ENCODE measurements at regions not wholly inside any gene's neighbourhood (a gene's known extent, or its start where the extent isn't known, plus 50 kb on each side); places are given as distances from the start of the nearest gene placed in this dataset.

- Histone ChIP-seq H3K9ac (ENCODE audit: low read length) (no peak overlapping the region), H3K4me1 (ENCODE audit: control insufficient read depth in 1 of 2, insufficient read depth in 2 of 2, low read length in 2 of 2) (no peaks in the 10 kb centered on the region), H2AFZ (ENCODE audit: low read depth, low read length, poor library complexity, severe bottlenecking) (no peak overlapping the region), H3K9me2 (ENCODE audit: insufficient read depth) (no peaks in the 10 kb centered on the region), H3K36me3 (ENCODE audit: control insufficient read depth in 1 of 2, insufficient read depth in 2 of 2, low read length in 2 of 2) (no peaks in the 10 kb centered on the region), H4K20me1 (ENCODE audit: insufficient read depth) (no peaks in the 10 kb centered on the region), H3K79me2 (ENCODE audit: insufficient read depth, low read length) (no peaks in the 10 kb centered on the region), H3K27me3 (ENCODE audit: insufficient read depth, low read length) (peaks cover 19% of the 10 kb centered on the region; the same call in 1 of the 2 replicates), H3K27ac (ENCODE audit: low read depth, low read length) (no peak overlapping the region), H3K4me2 (ENCODE audit: low read length) (no peak overlapping the region), H3K4me3 (replicated peaks in 1 of 2; ENCODE audit: low read depth in 1 of 2, low read length in 2 of 2) (no peak overlapping the region), H3K9me3 (ENCODE audit: control insufficient read depth in 1 of 2, insufficient read depth in 1 of 2, low read depth in 1 of 2, low read length in 2 of 2) (no peaks in the 10 kb centered on the region)
- TF ChIP-seq POLR2AphosphoS5 (IDR thresholded peaks at IDR 0.05; ENCODE audit: low read depth, low read length) (no peak), YY1 (IDR thresholded peaks at IDR 0.05; ENCODE audit: extremely low read depth, insufficient replicate concordance, low read depth, low read length) (no peak), ZFX (IDR thresholded peaks at IDR 0.05) (no peak), CEBPB (IDR thresholded peaks at IDR 0.05; ENCODE audit: low read depth) (no peak), MAX (IDR thresholded peaks at IDR 0.05) (no peak), CTCF (IDR thresholded peaks at IDR 0.05 in 2 of 3, conservative IDR thresholded peaks at IDR 0.05 in 1 of 3; ENCODE audit: borderline replicate concordance in 1 of 3, insufficient read depth in 1 of 3, low read depth in 2 of 3, low read length in 2 of 3) (no peak), ATF3 (IDR thresholded peaks at IDR 0.05) (no peak), EZH2phosphoT487 (IDR thresholded peaks at IDR 0.05; ENCODE audit: borderline replicate concordance) (no peak)
- TF ChIP-seq, protein P1, sequence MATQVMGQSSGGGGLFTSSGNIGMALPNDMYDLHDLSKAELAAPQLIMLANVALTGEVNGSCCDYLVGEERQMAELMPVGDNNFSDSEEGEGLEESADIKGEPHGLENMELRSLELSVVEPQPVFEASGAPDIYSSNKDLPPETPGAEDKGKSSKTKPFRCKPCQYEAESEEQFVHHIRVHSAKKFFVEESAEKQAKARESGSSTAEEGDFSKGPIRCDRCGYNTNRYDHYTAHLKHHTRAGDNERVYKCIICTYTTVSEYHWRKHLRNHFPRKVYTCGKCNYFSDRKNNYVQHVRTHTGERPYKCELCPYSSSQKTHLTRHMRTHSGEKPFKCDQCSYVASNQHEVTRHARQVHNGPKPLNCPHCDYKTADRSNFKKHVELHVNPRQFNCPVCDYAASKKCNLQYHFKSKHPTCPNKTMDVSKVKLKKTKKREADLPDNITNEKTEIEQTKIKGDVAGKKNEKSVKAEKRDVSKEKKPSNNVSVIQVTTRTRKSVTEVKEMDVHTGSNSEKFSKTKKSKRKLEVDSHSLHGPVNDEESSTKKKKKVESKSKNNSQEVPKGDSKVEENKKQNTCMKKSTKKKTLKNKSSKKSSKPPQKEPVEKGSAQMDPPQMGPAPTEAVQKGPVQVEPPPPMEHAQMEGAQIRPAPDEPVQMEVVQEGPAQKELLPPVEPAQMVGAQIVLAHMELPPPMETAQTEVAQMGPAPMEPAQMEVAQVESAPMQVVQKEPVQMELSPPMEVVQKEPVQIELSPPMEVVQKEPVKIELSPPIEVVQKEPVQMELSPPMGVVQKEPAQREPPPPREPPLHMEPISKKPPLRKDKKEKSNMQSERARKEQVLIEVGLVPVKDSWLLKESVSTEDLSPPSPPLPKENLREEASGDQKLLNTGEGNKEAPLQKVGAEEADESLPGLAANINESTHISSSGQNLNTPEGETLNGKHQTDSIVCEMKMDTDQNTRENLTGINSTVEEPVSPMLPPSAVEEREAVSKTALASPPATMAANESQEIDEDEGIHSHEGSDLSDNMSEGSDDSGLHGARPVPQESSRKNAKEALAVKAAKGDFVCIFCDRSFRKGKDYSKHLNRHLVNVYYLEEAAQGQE (IDR thresholded peaks at IDR 0.05; ENCODE audit: low read depth) = no peak
- DNase-seq (ENCODE audit: low read depth, low spot score) = no peak
- no peak for ATAC-seq
- BruUV-seq (replicated peaks) = no TSS peak
- CTCF ChIA-PET = no interaction called here
- POLR2A ChIA-PET = no interaction called here
- RAD21 ChIA-PET (ENCODE audit: low non-redundant PET in 1 of 2, low total read pairs in 2 of 2, uncharacterized antibody in 2 of 2, unreplicated experiment in 2 of 2) = no interaction called here
- intact Hi-C loops (cut with micrococcal nuclease) = no loop called here
These were observed 517.4 kb upstream of the ZMIZ1 start for GRCh38 chr10:78551184-78552005.

Measured in HCT116 (cell line).